SW 1271 (cell line): ENCODE measurements at regions not wholly inside any gene's neighbourhood (a gene's known extent, or its start where the extent isn't known, plus 50 kb on each side); places are given as distances from the start of the nearest gene placed in this dataset.
"Not testable (repeated sequence)": the region's sequence is repeated elsewhere in the genome, so short reads cannot be mapped to it uniquely, and the experiment has no call there.

Experiments used
- DNase-seq, 2 experiments: peaks; one replicate each; lab custom pipeline; 2025; lab: John Stamatoyannopoulos, UW

DNA sequence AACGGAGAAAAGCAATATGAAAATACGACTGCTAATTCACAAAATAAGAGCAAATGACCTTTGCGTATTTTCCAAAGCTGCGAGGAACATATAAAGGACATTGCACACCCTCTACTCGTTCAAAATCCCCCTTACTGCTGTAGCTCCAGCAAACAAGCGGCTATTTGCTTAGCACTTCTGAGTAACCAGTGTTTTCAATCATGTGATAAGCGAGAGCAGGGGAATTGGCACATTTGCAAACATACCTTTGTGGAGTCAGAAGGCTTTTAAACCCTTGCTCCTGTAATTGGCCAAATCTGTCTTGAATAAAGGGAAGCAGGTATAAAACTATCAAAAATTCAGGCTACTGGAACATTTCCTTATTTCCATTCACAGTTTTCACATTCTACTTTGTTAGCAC, 610.2 kb downstream of the UBE2NL start:
- DNase-seq, result no peak

DNA sequence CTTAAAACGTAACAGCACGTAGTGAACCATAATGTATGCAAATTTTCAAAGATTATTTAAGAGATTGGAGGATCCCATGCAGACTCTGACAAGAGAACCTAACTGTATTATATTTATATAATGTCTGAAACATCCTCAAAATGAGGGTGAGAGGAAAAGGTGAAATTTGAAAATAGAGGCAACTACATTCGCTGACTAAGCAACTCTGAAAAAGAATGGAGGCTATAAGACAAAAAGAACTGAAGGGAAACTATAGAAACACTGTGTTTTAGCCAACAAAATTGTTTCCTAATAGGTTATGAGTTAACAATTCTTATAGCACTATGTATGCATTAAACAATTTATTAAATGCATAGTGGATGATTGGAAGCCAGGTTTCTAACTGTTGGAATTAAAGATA, 648.0 kb downstream of the UBE2NL start:
- DNase-seq, result no peak

DNA sequence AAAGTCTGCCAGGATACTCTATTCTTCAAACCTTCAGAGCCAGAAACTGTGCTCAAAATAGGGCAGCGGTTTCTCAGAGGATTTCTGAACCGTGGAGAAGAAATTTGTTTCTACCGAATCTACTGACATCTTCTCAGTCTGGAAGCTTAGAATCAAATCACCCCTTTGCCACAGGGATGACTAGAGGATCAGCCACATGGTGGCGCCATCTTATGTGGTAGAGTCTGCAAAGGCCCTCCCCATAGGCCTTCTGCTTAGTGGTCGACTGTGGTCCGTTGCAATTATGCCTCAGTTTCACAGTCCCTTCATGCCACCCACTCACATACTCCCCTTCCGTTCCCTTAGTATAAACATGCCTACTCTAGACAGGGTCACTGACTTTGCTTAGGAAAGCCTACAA, 680.7 kb upstream of the SPANXN1 start:
- no peak for DNase-seq

DNA sequence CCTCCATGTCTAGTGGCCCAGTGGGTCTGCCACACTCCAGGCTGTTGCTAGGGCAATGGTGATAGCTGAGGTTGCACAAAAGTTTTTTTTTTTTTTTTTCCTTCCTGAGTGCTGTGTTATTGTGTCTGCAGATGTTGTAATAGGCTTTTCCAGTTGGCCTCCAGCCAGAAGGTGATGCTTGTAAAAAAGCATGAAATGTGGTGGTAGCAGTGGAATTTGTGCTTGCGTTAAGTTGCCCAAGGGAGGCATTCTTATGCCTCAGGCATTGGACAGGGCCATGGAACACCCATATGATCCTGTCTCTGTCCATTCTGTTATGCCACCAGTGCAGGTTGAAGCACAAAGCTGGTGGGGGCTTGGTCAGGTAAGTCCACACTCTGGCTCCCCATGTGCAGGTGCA, 660.5 kb upstream of the SPANXN1 start:
- no peak for DNase-seq

DNA sequence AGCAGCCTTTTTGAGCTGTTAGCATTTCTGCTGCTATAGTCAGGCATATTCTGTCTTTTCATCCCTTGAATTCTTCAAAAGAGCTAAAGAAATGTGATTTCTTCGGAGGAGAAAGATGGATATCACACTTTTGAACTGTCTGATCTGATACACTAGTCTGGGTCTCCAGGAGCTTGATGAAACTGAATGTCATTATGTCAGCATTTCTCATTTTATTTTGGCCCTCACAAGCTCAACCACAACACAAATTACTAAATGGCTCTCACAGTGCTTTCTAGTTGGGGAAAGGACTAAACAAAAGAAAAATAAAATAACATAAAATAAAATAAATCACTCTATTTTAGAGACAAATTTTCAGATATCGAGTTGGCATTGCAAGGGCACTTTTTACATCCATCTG, 655.3 kb upstream of the SPANXN1 start:
- no peak for DNase-seq

DNA sequence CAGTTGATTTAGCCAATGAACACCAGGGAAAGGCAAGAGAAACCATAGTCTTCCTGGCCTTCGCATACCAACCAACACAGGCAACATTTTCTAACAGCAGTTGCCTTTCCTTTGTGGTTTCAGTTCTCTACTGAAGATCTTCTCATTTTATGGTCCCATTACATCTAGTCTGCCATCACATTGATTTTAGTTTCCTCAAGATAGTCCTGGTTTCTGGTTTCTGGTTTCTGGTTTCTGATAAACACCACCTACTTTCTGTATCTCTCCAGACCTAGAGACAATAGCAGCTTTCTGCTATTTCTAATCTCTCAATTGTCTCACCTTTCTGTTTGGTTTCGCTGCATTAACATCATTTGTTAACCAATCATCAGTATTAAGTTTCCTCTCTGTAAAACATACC, 646.3 kb upstream of the SPANXN1 start:
- DNase-seq, result no peak

DNA sequence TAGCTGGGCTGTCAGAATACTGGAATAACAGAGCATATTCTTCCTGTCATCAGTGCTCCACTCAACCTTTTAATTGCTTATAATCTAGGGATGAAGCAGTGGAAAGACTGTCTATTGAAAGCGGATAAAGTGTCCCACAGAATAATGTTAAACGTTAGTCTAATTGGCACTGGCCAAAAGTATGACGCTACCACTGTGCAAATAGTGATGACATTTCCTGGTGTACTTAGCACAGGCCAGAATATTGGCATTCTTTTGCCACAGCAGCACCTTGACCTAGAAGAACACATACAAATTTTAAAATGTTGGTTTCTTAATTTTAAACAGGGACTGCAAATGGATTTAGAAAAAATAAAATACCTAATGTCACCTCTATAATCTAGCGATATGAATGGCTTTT, 635.2 kb upstream of the SPANXN1 start:
- no peak for DNase-seq

DNA sequence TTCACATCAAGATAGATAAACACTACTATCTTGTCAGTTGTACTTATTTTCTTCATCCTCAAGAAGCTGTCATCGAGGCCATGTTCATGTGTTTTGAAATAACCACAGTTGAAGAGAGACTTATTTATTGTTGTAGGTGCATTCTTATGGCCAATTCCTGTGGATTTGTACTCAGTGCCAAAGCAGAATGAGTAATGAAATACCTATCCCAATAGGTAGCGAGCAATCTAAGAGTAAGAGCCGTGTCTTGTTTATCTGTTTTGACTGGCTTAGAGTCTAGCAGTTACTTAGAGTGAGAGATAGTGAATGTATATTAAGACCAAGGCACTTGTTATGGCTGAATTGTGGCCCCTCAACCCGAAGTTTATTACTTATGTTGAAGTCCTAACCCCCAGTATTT, 631.0 kb upstream of the SPANXN1 start:
- no peak for DNase-seq

DNA sequence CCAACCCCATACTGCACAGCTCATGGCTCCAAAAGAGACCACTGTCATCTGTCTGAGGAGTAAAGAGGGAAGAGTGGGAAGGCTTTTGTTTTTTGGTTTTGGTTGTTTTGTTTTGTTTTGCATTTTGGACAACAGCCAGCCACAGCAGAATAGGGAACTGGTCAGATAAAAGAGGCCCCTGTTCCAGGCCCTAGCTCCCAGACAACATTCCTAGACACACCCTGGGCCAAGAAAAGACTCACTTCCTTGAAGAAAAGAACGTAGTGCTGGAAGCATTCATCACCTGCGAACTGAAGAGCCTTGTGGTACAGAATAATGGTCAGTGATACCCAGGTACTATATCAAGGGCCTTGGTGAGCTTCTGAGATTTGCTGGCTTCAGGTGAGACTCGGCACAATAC, 619.4 kb upstream of the SPANXN1 start:
- DNase-seq, result no peak

DNA sequence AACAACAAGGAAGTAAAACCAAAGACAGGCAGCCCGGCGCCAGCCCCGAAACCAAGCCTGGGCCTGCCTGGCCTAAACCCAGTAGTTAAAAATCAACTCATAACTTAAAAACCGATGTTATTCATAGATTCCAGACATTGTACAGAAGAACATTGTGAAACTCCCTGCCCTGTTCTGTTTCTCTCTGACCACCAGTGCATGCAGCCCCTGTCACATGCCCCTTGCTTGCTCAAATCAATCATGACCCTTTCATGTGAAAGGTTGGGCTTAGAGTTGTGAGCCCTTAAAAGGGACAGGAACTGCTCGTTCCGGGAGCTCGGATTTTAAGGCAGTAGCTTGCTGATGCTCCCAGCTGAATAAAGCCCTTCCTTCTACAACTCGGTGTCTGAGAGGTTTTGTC, 612.9 kb upstream of the SPANXN1 start:
- not testable (repeated sequence) for DNase-seq

DNA sequence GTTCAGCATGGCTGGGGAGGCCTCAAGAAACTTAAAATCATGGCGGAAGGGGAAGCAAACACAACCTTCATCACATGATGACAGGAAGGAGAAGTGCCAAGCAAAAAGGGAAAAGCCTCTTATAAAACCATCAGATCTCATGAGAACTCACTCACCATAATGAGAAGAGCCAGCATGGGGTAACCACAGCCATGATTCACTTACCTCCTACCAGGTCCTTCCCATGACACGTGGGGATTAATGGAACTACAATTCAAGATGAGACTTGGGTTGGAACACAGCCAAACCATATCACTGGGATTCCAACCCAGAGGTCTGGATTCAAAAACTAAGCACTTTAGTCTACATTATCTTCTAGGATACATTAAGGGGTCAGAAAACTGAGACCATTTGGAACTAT, 609.6 kb upstream of the SPANXN1 start:
- peak in 1 of 2 experiments; percentile 25 for DNase-seq

DNA sequence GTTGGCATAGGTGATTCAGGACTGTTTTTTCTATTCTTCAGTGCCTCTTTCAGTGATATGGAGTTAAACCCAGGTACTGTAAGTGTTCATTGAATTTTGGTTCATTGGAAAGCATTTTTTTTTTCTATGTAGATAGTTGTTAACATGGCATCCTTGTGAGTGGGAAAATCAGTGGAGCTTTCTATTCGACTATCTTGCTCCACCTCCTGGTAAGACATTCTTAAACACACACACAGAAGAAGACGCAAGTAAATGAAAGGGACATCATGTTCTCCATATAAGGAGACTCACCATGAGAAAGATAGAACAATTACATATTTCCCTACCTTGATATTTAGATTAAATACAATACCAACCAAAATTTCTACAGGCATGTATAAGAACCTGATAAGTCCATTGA, 598.5 kb upstream of the SPANXN1 start:
- DNase-seq, result no peak

DNA sequence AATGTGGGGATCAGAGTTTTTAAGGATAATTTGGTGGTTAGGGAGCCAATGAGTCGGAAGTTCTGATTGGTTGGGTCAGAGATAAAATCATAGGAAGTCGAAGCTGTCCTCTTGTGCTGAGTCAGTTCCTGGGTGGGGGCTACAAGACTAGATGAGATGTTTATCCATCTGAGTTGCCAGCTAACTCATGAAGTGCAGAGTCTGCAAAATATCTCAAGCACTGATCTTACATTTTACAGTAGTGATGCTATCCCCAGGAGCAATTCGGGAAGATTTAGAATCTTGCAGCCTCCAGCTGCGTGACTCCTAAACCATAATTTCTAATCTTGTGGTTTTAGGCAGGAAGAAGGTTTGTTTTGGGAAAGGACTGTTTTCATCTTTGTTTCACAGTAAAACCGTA, 565.8 kb upstream of the SPANXN1 start:
- DNase-seq, result peak; percentile 6 to 62

DNA sequence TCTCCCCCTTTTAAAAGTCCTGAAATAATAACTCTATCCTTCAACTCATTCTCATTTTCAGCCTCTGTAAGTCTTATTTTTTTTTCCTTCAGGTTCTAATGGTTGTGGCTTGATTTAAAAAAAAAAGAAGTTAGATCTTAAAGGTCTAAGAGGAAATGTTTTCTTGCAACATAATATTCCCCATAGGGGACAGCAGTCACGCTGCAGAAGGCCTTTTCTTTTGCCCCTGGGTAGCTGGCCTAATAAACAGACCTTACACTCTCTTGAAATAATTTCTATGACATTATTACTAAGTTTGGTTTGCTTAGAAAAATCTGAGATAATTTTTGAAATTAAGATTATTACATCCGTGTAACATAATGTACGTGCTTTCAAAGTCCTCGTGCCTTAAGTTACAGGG, 564.1 kb upstream of the SPANXN1 start:
- DNase-seq, result no peak

DNA sequence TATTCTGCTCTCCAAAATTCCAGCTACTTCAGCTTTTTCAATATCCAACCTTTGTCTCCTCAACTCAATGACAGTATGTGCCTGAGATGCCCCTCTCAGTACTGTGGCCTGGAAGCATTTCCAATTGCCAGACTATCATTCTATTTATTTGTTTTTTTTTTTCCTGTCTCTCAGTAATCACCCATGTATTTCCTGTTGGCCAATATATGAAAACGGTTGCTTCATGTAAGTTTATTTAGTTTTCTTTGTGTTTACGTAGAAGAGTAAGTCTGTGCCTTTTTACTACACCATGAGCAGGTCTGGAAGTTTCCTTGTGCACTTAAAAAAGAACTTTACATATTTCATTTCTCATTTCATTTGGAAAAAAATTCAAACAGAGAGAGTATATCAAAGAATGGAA, 537.5 kb upstream of the SPANXN1 start:
- no peak for DNase-seq

DNA sequence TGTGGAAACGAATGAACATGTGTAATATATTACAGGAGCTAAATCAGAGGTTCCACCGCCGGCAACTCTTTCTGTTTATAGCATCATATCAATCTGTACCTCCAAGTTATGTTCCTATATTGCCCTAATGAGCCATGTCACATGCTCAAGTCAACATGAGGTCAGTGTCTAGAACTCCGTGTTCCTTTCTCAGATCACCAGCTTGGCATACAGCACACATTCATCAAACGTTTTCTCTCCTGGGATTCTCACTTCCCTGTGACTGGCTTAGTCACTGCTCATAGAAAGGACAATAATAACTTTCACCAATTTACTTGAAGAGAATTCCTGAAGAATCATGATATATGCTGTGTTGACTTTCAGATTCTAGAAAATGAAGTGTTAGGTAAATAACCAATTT, 532.0 kb upstream of the SPANXN1 start:
- no peak for DNase-seq

DNA sequence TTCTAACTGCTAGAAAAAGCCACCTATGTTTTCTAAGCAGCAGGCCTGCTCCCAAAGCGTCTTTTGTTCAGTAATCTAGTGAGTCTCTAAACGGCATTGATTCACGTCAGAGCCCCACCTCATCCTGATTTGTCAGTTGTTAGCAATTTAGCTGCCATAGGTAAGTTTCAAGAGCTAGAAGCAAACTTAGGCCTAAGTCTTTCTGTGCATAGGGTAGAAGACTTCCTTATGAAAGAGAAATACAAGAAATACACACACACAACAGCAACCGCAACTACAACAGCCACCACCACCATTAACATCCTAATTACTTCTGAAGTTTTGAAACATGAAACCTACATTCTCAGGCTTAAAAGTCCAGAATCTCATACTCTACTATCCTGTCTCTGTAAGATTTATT, 531.1 kb upstream of the SPANXN1 start:
- DNase-seq, result no peak

DNA sequence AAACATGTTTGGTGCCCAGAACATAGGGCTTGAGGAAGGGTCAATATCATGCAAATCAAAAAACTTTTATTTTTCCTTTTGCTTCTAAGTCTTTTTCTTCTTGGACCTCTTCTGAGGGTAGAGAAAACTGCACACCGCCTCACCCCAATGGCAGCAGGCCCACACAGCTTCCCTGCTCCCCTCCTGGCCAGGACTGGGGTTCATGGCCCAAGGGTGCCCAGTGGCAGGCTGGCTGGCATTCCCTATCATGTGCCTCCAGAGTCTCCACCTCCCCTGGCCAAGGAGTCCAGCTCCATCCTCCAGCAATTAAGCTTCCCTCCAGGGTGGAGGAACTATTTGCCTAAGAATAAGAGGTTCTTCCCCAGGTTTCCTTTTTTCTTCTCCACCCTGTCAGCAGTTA, 529.6 kb upstream of the SPANXN1 start:
- no peak for DNase-seq

DNA sequence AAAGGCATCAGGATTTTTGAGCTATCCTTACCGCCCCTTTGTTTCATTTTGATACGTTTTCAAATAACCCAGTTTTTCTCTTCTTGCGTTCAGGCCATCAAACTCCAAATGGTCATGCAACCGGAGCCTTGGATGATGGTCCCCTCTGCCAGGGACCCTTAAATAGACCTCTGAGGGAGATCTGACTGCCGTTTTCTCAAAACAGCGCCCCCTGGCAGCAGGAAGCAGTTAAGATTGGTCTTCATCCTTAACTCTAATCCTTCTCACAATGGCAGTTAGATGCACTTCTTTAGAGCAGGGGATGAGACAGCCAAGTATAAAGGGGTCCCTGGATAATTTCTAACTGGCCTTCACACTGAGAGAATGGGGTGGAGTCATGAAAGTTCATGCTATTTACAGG, 525.0 kb upstream of the SPANXN1 start:
- DNase-seq, result peak in 1 of 2 experiments; percentile 0

DNA sequence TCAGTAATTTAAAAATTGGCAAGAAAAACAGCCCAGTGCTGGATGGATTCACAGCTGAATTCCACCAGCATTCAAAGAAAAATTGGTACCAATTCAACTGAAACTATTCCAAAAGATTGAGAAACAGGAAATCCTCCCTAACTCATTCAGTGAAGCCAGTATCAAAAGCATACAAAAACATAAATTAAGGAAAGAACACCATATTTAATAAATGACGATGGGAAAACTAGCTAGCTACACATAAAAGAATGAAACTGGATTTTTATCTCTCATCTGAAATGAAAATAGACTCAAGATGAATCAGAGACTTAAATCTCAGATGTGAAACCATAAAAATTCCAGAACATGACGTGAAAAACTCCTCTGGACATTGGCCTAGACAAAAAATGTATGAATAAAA, 516.8 kb upstream of the SPANXN1 start:
- peak in 1 of 2 experiments; percentile 25 for DNase-seq

DNA sequence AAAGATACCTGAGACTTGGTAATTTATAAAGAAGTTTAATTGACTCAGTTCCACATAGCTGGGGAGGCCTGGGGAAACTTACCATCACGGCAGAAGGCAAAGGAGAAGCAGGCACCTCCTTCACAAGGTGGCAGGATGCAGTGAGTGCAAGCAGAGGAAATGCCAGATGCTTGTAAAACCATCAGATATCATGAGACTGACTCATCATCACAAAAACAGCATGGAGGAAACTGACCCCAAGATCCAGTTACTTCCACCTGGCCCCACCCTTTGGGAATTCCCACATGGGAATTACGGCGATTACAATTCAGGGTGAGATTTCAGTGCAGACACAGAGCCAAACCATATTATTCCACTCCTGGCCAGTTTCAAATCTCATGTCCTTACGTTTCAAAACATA, 514.7 kb upstream of the SPANXN1 start:
- DNase-seq, result peak; percentile 51 to 78

DNA sequence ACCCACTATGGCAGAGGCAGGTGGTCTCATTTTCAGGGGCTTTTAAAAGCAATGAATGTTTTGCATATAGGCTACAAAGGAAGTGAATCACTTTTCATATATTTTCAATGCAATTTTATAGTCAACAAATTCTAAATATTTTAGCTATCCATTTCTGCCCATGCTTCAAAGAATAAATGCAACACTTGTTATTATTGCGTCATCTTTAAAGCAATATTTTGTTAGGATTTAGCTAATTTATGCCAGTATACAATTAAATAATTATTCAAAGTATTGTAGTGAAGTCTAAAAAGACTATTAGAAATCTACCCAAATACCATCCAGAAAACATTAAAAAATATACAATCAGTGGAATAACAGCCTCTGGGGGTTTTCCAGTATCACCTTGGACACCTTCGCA, 509.1 kb upstream of the SPANXN1 start:
- no peak for DNase-seq

DNA sequence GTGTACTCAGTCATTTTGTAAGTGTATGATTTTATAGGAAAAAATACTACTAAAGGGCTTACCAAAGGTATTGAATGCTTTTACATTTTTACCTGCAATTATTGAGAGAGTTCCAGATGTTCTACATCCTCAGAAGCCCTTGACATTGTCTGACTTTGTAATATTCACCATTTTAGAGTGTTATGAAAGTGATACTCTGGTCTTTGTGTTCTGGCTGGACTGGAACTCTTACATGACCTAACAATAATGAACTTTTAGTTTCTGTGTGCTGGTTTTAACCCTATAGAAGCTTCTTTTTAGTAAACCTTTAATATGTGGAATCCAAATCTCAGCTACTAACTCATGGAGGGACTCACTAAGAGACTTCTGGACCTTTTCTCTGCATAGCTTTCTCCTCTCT, 478.8 kb upstream of the SPANXN1 start:
- no peak for DNase-seq

DNA sequence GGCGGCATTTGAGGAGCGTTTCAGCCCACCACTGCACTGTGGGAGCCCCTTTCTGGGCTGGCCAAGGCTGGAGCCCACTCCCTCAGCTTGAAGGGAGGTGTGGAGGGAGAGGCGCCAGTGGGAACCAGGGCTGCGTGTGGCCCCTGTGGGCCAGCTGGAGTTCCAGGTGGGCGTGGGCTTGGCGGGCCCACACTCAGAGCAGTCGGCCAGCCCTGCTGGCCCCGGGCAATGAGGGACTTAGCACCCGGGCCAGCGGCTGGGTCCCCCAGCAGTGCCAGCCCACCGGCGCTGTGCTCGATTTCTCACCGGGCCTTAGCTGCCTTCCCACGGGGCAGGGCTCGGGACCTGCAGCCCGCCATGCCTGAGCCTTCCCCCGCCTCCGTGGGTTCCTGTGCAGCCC, 463.8 kb upstream of the SPANXN1 start:
- not testable (repeated sequence) for DNase-seq

DNA sequence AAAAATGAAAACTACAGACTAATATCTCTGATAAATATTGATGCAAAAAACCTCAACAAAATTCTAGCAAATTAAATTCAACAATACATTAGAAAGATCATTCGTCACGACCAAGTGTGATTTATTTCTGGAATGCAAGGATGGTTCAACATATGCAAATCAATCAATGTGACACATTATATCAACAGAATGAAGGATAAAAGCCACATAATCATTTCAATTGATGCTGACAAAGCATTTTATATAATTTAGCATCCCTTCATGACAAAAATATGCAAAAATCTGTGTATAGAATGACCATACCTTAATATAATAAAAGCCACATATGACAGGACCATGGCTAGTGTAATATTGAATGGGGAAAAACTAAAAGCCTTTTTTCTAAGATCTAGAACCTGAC, 457.2 kb upstream of the SPANXN1 start:
- DNase-seq, result no peak
